ENCODE measurements at regions not wholly inside any gene's neighbourhood (a gene's known extent, or its start where the extent isn't known, plus 50 kb on each side); places are given as distances from the start of the nearest gene placed in this dataset.
"Not testable (repeated sequence)": the region's sequence is repeated elsewhere in the genome, so short reads cannot be mapped to it uniquely, and the experiment has no call there.

DNA sequence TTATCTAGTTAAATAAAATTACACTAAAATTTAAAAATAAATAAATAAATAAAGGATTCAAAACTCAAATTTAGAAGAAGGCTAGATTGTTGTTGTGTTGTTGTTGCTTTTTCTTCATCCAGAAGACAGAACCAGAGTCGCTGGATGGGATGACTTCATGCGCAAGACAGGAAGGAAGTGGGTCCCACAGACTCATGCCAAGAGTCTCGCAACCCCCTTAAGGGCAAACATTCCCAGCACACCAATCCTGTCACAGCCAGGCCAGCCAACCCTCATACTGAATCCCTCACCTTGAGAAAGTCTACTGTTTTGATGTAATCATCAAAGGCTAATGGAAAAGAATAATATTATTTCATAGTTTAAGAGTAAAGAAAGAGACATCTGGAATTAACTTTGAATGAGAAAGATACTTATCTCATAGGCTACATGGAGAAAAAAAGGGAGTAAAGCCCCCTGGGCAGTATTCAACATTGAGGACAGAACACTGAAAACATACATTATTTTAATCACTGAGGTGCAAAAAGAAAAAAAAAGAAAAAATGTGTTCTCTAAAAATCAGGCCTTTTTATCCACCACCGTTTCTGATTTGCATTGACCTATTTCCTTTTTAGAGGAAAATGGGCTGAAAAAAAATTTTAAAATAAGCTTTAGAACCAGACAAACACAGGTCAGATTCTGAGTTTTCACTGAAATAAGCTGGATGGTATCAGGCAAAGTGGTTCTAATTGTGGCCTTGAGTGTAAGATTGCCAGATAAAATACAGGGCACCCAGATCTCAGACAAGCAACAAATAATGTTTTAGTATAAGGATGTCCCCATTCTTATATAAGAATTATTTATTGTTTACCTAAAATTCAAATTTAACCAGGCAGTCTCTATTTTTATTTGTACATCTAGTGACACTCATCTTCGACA is 826.5 kb downstream of the TNS3 start:
- DNase-seq (ENCODE audit: low read depth), result no peak
- TF ChIP-seq, protein P1, sequence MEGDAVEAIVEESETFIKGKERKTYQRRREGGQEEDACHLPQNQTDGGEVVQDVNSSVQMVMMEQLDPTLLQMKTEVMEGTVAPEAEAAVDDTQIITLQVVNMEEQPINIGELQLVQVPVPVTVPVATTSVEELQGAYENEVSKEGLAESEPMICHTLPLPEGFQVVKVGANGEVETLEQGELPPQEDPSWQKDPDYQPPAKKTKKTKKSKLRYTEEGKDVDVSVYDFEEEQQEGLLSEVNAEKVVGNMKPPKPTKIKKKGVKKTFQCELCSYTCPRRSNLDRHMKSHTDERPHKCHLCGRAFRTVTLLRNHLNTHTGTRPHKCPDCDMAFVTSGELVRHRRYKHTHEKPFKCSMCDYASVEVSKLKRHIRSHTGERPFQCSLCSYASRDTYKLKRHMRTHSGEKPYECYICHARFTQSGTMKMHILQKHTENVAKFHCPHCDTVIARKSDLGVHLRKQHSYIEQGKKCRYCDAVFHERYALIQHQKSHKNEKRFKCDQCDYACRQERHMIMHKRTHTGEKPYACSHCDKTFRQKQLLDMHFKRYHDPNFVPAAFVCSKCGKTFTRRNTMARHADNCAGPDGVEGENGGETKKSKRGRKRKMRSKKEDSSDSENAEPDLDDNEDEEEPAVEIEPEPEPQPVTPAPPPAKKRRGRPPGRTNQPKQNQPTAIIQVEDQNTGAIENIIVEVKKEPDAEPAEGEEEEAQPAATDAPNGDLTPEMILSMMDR (conservative IDR thresholded peaks at IDR 0.05; ENCODE audit: low read depth, low read length), result no peak
- no peak overlapping the region for H3K4me3 ChIP-seq (ENCODE audit: low read depth, low read length)

DNA sequence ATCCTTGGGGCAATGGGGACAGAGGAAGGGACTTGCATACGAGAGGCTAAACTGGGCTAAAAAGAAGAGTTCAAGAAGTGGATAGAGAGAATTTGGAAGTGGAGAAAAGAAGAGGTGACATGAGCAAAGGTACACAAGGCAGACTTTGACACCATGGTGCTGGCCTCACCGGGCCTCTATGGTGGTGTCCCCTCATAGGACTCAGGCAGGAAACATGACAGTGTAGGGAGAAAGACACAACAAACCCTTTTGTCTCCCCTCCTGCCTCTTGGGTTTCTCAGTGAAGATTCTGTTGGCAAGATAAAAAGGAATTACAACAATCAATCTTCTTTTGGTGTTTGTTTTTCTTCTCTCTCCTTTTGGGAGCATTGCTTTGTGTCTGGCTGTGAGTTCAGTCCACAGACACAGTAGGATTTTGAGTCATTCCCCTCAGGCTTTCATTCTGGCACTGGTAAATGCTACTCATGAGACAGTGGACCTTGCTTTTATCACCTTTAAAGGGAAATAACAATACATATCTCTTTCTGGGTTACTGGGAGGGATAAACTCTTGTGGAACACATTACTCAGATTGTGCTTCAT is 827.7 kb downstream of the TNS3 start:
- TF ChIP-seq, protein P1 (conservative IDR thresholded peaks at IDR 0.05; ENCODE audit: low read depth, low read length), result no peak
- no peak overlapping the region for H3K4me3 ChIP-seq (ENCODE audit: low read depth, low read length)
- peak; percentile 66 for DNase-seq (ENCODE audit: low read depth)

DNA sequence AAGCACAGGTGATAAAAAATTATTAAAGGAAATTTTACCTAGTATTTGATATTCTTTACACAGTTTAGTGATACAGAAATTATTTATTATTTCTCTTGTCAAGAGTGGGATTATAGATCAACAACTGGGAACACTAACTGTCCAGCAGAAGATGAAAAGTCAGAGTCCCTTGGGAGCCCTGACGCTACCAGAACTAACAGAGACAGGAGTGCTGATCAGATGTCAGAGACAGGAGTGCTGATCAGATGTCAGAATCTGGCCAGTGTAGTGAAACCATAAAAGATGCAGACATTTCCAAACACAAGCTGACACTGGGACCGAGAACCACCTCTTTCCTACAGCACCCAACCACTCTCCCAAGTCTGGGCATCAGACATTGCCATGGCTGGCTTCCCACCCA is 828.2 kb downstream of the TNS3 start:
- TF ChIP-seq, protein P1 (conservative IDR thresholded peaks at IDR 0.05; ENCODE audit: low read depth, low read length), result no peak
- DNase-seq (ENCODE audit: low read depth), result no peak
- H3K4me3 ChIP-seq (ENCODE audit: low read depth, low read length), result no peak overlapping the region

DNA sequence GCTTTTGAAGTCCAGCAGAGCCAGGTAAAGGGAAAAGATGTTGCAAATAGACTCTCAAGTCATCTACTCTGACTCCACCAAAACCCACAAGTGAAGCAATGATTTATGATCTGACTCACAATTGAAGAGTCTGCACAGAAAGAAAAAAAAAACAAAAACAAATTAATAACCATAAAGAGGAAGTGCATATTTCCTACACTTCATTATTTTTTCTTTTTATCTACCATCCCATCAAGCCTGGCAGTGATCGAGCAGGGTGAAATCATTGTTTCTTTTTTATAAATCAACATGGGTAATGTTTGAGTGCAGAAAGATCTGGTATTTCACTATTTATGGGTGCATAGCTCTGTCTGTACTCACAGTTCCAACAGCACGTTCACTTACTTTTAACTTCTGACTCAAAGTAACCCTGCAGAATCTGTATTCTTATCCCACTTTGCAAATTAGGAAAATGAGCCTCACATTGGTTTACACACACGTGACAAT is 829.0 kb downstream of the TNS3 start:
- no peak overlapping the region for H3K4me3 ChIP-seq (ENCODE audit: low read depth, low read length)
- TF ChIP-seq, protein P1 (conservative IDR thresholded peaks at IDR 0.05; ENCODE audit: low read depth, low read length), result no peak
- DNase-seq (ENCODE audit: low read depth), result peak; percentile 74

DNA sequence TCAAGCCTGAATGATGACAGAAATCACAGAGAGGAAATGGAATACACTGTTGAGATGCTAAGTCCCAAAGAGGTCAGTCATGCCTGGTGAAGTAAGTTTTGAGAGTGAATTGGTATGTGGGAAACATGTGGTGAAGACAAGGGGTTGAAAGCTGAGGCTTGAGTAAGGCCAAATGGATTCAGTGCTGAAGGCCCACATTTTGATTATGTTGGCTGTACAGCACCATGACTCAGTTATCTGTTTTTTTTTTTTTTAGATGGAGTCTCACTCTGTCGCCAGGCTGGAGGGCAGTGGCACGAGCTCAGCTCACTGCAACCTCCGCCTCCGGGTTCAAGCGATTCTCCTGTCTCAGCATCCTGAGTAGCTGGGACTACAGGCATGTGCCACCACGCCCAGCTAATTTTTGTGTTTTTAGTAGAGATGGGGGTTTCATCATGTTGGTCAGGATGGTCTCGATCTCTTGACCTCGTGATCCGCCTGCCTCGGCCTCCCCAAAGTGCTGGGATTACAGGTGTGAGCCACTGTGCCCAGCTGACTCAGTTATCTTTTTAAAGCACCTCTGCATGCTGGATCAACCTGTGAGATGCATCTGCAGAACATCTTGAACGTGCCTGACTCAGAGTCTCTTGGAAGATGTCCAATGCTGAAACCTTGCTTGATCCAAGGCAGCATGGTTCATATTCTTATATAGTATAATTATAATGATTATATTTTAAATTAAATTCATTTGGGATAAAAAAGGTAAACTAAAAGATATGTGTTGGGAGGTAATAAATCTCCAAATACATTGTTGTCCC is 829.8 kb downstream of the TNS3 start:
- peak; percentile 78 for DNase-seq (ENCODE audit: low read depth)
- not testable (repeated sequence) for H3K4me3 ChIP-seq (ENCODE audit: low read depth, low read length)

DNA sequence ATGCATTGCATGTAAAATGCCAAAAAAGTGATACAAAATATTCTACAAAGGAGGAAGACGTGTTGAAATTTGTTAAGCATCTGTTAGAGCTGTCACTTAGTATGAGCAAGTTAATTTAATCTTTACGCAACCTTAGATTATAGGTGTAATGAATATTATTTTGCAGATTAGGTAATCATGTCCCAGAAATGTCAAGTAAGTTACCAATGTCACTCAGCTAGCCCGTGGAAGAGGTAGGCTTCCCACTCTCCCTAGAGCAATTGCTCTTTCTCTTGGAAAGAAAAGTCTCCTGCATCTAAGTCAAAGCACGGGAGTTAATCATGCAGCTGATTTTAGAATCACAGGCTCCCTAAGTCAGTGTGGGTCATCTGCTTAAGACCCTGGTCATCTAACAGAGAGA is 830.4 kb upstream of the IGFBP3 start:
- TF ChIP-seq, protein P1 (conservative IDR thresholded peaks at IDR 0.05; ENCODE audit: low read depth, low read length), result no peak

DNA sequence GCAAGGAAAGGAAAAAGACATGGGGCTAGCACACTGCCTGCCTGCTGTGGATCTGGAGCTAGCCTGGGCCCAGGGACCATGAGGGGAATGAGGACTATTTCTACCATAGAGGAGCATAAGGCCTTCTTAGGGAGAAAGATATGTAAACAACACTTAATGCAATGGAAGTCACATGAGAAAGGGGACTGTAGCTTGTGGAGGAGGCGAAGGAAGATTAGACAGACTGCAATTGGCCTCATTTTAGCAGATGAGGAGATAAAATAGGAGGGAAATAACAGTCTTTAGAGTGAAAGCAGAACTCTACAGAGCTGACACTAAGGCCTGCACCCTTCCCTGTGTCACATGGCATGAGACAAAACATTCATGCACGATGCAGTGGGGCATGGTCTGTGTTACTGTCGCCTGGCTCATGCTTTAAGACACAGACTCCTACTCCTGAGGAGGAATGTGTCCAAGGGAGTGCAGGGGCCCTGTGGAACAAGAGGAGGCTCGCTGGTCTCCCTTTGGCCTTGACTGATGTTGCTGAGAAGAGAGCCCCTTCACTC is 829.3 kb upstream of the IGFBP3 start:
- no peak overlapping the region for H3K4me3 ChIP-seq (ENCODE audit: low read depth, low read length)
- TF ChIP-seq, protein P1 (conservative IDR thresholded peaks at IDR 0.05; ENCODE audit: low read depth, low read length), result no peak
- no peak for DNase-seq (ENCODE audit: low read depth)

More for the DNA sequence above, 830.4 kb upstream of the IGFBP3 start:
- DNase-seq (ENCODE audit: low read depth), result no peak
- no peak overlapping the region for H3K4me3 ChIP-seq (ENCODE audit: low read depth, low read length)
